MCF 10A (cell line): ENCODE measurements at regions not wholly inside any gene's neighbourhood (a gene's known extent, or its start where the extent isn't known, plus 50 kb on each side); places are given as distances from the start of the nearest gene placed in this dataset.

ENCODE experiments used
- BruUV-seq: library from RNA; stranded (reverse); fragments of 400-500 nt; replicated peaks from 2 replicates; lab custom pipeline; 2021; lab: Mats Ljungman, UMichigan
- CTCF ChIA-PET: fragments of 300-600 bp; sonication (Branson Sonifier 250); formaldehyde crosslinking; extraction: SDS; loops from one replicate; lab custom pipeline; 2021; ENCODE audit warnings: antibody characterized with exemption, inconsistent platforms; lab: Yijun Ruan, JAX
- POLR2A ChIA-PET: fragments of 300-600, 350-650 bp; sonication (Branson Sonifier 250); formaldehyde crosslinking; extraction: SDS; loops from one replicate; lab custom pipeline; 2020; ENCODE audit warnings: antibody characterized with exemption, inconsistent platforms; lab: Yijun Ruan, JAX
- DNase-seq: peaks from one replicate; pipeline ENCODE4 v3.0.0-alpha.2; 2018; ENCODE audit not compliant: unreplicated experiment
- H3K27ac Mint-ChIP-seq: one replicate; pipeline ENCODE4 v1.8.0; 2022; ENCODE audit warnings: mild to moderate bottlenecking, low read depth, mixed read lengths; ENCODE audit not compliant: unreplicated experiment
- H3K27me3 Mint-ChIP-seq: one replicate; pipeline ENCODE4 v1.8.0; 2022; ENCODE audit warnings: mixed read lengths; ENCODE audit not compliant: insufficient read depth, unreplicated experiment
- H3K36me3 Mint-ChIP-seq: one replicate; pipeline ENCODE4 v1.8.0; 2022; ENCODE audit warnings: mild to moderate bottlenecking, moderate library complexity, mixed read lengths; ENCODE audit not compliant: insufficient read depth, unreplicated experiment
- H3K4me1 Mint-ChIP-seq: one replicate; pipeline ENCODE4 v1.8.0; 2022; ENCODE audit warnings: mixed read lengths; ENCODE audit not compliant: insufficient read depth, unreplicated experiment
- H3K4me3 Mint-ChIP-seq: one replicate; pipeline ENCODE4 v1.8.0; 2022; ENCODE audit warnings: mild to moderate bottlenecking, moderate library complexity, mixed read lengths; ENCODE audit not compliant: unreplicated experiment
- H3K9me3 Mint-ChIP-seq: one replicate; pipeline ENCODE4 v1.8.0; 2022; ENCODE audit warnings: mixed read lengths; ENCODE audit not compliant: unreplicated experiment
- CTCF ChIP-seq: fragments of 200-600 bp; IDR thresholded peaks from one replicate; pipeline ENCODE4 v1.8.0; 2022; ENCODE audit warnings: antibody characterized with exemption, mild to moderate bottlenecking; ENCODE audit not compliant: unreplicated experiment
- intact Hi-C: fragments of 100-400 bp; cut with micrococcal nuclease; formaldehyde crosslinking; loops from 2 replicates; pipeline ENCODE4 v1.14.1; 2022

GRCh38 chr2:175567435-175568061, 386.0 kb upstream of the ATP5MC3 start:
- no TSS peak for BruUV-seq
- intact Hi-C loops: no loop called here
- no peaks in the 10 kb centered on the region for H3K36me3 Mint-ChIP-seq
- ChIA-PET POLR2A (no interaction called here), CTCF (interaction anchor here (1.3 kb wide), 1 partner anchor 34 kb away, joined by 3 read pairs; no protein-coding TSS in a partner anchor)
- H3K4me3 Mint-ChIP-seq: no peak overlapping the region
- no peak for TF ChIP-seq CTCF
- peaks cover 6% of the 10 kb centered on the region for H3K4me1 Mint-ChIP-seq
- H3K27ac Mint-ChIP-seq: no peak overlapping the region
- DNase-seq: no peak
- H3K27me3 Mint-ChIP-seq: no peaks in the 10 kb centered on the region
- no peaks in the 10 kb centered on the region for H3K9me3 Mint-ChIP-seq

- Mint-ChIP-seq H3K27me3 (peaks cover 37% of the 10 kb centered on the region), H3K36me3 (no peaks in the 10 kb centered on the region), H3K4me1 (no peaks in the 10 kb centered on the region), H3K4me3 (no peak overlapping the region), H3K27ac (no peak overlapping the region), H3K9me3 (no peaks in the 10 kb centered on the region)
- BruUV-seq: no TSS peak
- ChIA-PET CTCF (interaction anchor here (0.6 kb wide), 1 partner anchor 15 kb away, joined by 3 read pairs; no protein-coding TSS in a partner anchor), POLR2A (interaction anchor here (0.8 kb wide), 1 partner anchor 14 kb away, joined by 3 read pairs; no protein-coding TSS in a partner anchor)
- DNase-seq: no peak
- intact Hi-C loops: no loop called here
- no peak for TF ChIP-seq CTCF
These were observed 379.1 kb upstream of the ATP5MC3 start for GRCh38 chr2:175560521-175561169.

GRCh38 chr2:175559613-175560012, 378.1 kb upstream of the ATP5MC3 start:
- intact Hi-C loops: no loop called here
- Mint-ChIP-seq H3K36me3 (no peaks in the 10 kb centered on the region), H3K27me3 (peaks cover 42% of the 10 kb centered on the region), H3K4me1 (no peaks in the 10 kb centered on the region), H3K9me3 (no peaks in the 10 kb centered on the region), H3K27ac (no peak overlapping the region), H3K4me3 (no peak overlapping the region)
- ChIA-PET CTCF (no interaction called here), POLR2A (no interaction called here)
- DNase-seq: no peak
- TF ChIP-seq CTCF: no peak
- BruUV-seq: no TSS peak

DNA sequence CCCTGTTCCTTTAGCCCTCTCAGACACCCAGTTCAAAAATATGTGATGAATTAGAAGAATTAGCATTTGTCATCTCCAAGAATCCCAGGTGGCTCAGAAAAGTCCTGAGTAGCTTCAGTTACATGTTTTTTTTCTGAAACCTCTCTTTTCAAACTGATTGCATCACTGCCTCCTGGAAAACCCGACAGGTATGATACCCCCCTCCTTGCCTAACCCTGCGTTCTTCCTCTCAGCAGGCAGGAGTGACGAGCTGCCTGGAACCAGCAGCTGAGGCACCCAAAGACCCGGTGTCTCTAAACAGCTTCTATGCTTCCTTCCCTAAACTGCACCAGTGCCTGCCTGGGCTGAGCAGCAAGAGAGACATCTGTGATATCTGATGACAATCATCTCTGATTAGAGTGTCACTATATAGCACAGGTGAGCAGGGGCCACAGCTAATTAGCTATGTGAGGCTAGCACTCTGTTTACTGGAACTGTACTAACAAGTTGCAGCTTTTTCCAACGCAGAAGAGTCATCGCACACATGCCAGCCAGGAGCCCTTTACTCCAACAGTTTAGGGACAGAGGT, 376.4 kb upstream of the ATP5MC3 start:
- Mint-ChIP-seq H3K36me3 (no peaks in the 10 kb centered on the region), H3K27me3 (peaks cover 53% of the 10 kb centered on the region), H3K27ac (no peak overlapping the region), H3K9me3 (no peaks in the 10 kb centered on the region), H3K4me1 (peaks cover 5% of the 10 kb centered on the region), H3K4me3 (no peak overlapping the region)
- intact Hi-C loops: no loop called here
- no peak for TF ChIP-seq CTCF
- no peak for DNase-seq
- no TSS peak for BruUV-seq
- ChIA-PET POLR2A (no interaction called here), CTCF (interaction anchor here (1.3 kb wide), 1 partner anchor 123 kb away, joined by 3 read pairs; no protein-coding TSS in a partner anchor)
